Fibroblast of mammary gland (primary cell): ENCODE measurements at regions not wholly inside any gene's neighbourhood (a gene's known extent, or its start where the extent isn't known, plus 50 kb on each side); places are given as distances from the start of the nearest gene placed in this dataset.

Source experiments
- DNase-seq: peaks from one replicate; pipeline ENCODE4 v3.0.0-alpha.2; 2010; ENCODE audit warnings: low read depth
- H3K4me3 ChIP-seq: 2 replicates; pipeline ENCODE4 v1.5.1; 2011; ENCODE audit warnings: low read depth, mild to moderate bottlenecking, low read length, moderate library complexity; ENCODE audit not compliant: control insufficient read depth
- TF ChIP-seq, protein P1 (sequence below): conservative IDR thresholded peaks from 2 replicates; pipeline ENCODE4 v1.5.1; 2011; ENCODE audit warnings: low read depth, low read length, inconsistent platforms; ENCODE audit not compliant: control insufficient read depth, insufficient read depth

DNA sequence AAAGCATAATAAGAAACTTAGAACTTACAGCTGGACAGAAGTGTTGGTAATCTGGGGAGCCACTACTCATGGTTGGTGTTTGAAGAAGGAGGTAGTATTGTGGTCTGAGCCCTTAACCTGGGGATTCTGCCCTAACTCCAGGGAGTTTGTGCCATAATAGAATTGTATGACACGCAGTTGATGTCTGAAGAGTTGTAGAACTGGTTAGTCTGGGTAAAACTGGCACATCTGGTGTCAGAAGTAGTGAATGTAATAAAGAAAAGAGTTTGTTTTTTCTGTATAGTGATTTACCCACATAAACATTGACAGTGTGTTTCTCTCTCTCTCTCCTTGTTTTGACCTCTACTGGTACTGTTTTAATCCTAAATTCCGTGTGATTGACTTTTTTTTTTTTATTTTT, 448.1 kb upstream of the SEMA3D start:
- DNase-seq: no peak
- TF ChIP-seq, protein P1, sequence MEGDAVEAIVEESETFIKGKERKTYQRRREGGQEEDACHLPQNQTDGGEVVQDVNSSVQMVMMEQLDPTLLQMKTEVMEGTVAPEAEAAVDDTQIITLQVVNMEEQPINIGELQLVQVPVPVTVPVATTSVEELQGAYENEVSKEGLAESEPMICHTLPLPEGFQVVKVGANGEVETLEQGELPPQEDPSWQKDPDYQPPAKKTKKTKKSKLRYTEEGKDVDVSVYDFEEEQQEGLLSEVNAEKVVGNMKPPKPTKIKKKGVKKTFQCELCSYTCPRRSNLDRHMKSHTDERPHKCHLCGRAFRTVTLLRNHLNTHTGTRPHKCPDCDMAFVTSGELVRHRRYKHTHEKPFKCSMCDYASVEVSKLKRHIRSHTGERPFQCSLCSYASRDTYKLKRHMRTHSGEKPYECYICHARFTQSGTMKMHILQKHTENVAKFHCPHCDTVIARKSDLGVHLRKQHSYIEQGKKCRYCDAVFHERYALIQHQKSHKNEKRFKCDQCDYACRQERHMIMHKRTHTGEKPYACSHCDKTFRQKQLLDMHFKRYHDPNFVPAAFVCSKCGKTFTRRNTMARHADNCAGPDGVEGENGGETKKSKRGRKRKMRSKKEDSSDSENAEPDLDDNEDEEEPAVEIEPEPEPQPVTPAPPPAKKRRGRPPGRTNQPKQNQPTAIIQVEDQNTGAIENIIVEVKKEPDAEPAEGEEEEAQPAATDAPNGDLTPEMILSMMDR: no peak
- H3K4me3 ChIP-seq: no peak overlapping the region

DNA sequence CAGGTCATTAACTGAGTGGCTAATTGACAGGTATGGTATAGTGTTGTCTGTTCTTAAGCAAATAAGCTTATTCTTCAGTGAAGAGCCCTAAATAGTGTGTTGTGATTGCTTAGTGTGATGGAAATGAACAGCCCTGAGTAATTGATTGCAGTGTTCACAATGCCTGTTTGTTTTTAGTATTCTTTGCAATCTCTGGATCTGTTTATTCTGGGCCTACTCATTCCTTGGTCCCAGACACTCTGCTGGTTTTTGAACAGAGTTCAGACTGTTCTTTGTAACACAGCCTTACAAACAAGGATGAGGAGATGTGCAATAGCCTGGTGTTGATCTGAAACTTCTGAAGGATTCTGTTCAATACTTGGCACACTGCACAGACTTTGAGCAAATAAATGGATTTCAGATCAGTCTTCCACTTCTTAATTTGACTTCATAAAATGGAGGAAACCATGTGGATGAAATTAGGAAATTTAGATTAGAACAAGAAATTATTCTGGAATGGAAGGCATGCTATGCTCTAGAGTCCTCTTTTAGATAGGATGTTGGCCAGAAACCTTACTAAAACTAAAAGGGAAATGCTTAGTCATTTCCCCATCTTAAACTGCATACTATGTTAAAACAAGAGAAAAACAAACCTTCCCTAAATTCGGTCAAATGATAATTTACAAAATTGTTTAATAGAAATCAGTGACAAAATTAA, 444.2 kb upstream of the SEMA3D start:
- DNase-seq: peak; percentile 4
- H3K4me3 ChIP-seq: no peak overlapping the region
- TF ChIP-seq, protein P1: no peak

DNA sequence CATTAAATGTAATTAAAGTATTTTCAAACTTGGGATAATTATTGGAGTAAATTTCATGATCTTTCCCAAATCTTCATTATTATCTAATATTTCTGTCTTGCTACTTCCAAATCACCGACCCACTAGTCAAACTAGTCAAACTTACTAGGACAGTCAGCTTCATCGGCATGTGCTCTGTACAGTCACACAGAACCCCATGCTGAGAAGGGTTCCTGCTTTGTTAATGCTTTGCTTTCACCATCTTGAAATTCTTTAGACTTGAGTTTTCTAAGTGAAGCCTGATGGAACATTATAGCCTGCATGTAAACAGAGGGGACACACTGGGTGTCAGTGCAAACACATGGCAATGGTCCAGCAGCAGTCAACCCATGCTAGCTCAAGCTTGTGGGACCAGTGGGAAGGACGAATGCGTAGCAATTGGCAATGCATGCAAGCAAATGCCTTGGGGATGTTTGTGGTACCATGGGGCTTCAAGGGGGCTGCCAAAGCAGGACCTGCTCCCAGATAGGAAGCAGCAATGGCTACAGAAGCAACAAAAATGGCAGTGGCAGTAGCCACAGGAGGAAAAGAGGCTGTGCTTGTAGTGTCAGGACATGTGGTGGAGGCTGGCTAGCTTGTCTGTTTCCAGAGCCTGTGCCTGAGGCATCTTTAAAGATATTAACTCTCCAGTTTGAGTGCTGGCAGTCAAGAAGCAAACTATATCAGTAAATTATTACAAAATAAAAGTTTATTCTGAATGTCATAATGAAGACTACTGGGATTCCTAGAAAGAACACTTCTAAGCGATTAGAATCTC, 441.1 kb upstream of the SEMA3D start:
- H3K4me3 ChIP-seq: no peak overlapping the region
- DNase-seq: no peak
- TF ChIP-seq, protein P1: no peak

DNA sequence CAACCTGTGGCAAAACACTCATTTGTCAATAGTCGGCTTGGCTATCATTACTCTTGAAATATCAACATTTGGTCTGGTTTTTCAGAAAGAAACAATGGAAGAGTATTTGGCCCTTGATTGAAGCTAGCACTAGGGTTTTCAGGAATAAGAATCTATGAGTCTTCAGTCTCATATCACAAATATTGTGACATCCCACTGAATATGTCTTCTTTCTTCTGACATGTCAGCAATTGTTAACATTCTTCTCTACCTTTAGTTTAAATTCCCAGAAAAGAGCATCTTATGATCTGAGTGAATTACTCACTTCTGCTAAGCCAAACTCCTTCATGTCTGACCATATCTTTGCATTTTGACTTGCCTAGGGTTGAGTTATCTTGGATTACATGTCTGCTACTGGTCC, 435.2 kb upstream of the SEMA3D start:
- H3K4me3 ChIP-seq: no peak overlapping the region
- DNase-seq: no peak
- TF ChIP-seq, protein P1: no peak

DNA sequence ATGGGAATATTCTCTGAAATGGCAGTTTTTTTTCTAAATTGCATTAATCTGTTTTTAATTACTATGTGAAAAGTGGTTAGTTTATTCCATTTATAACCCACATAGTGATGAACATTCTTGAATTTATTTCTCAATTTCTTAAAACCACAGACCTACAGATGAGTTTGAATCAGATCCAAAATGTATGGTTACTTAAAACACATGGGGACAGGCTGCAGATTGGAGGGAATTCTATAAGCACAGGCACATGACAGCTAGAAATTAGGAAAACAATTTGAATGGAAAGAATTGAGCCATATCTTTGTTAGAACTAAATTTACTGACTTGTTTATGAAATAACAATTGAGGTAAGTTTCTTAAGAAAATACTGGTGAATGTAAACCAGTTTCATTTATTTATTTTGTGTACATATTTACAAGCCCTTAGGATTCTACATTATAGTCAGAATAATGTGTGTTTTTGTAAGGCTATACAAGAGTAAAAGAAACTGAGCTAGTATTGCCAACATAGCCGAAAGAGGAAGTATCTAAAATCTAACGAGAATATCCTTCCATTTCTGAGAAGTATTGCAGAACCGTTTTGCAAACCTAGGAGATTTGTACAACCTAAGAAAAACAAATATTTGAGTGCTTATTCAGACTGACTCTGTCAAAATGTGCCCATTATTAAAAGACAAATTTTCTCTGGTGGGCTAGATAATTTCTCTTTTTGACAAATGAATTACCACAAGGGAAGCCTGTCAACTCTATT, 434.3 kb upstream of the SEMA3D start:
- TF ChIP-seq, protein P1: no peak
- no peak for DNase-seq
- no peak overlapping the region for H3K4me3 ChIP-seq

DNA sequence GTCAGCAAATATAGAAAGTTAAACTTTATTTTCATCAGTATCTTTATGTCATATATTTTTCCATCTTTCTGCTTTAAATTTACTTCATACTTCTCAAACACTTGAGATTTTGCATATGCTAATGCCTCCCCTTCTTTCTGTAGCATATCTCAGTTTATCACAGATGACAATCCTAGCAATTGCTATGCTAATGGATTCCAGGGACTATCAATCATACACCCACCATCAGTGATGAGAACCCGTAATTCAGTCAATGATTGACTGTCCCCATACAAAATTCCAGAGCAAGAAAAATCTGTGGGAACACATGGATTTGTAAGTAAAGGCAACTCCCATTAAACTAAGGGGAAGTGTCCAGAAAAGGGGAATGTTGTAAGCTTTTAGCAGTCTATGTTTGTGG, 432.4 kb upstream of the SEMA3D start:
- no peak for DNase-seq
- TF ChIP-seq, protein P1: no peak
- H3K4me3 ChIP-seq: no peak overlapping the region
